Endodermal cell (in vitro differentiated cells): ENCODE measurements at regions not wholly inside any gene's neighbourhood (a gene's known extent, or its start where the extent isn't known, plus 50 kb on each side); places are given as distances from the start of the nearest gene placed in this dataset.

Source experiments
- DNase-seq: peaks from one replicate; pipeline ENCODE4 v3.0.0-alpha.2; 2017
- H3K27ac ChIP-seq: 2 replicates; pipeline ENCODE4 v1.5.1; 2013; ENCODE audit warnings: mild to moderate bottlenecking, low read depth, low read length, moderate library complexity
- H3K27me3 ChIP-seq: 2 replicates; pipeline ENCODE4 v1.6.1; 2013; ENCODE audit warnings: mild to moderate bottlenecking, low read length, moderate library complexity; ENCODE audit not compliant: insufficient read depth, control insufficient read depth, poor library complexity, severe bottlenecking
- H3K36me3 ChIP-seq: 2 replicates; pipeline ENCODE4 v1.7.0; 2013; ENCODE audit warnings: mild to moderate bottlenecking, low read length, moderate library complexity; ENCODE audit not compliant: control insufficient read depth, insufficient read depth
- H3K4me1 ChIP-seq: one replicate; pipeline ENCODE4 v1.7.0; 2013; ENCODE audit warnings: low read length; ENCODE audit not compliant: control insufficient read depth, insufficient read depth
- H3K4me3 ChIP-seq: 2 replicates; pipeline ENCODE4 v1.5.1; 2013; ENCODE audit warnings: mild to moderate bottlenecking, low read length, moderate library complexity
- H3K9ac ChIP-seq: 2 replicates; pipeline ENCODE4 v1.6.1; 2013; ENCODE audit warnings: mild to moderate bottlenecking, low read length, moderate library complexity; ENCODE audit not compliant: poor library complexity, severe bottlenecking; ENCODE audit errors: extremely low read depth
- H3K9me3 ChIP-seq: 2 replicates; pipeline ENCODE4 v1.6.1; 2013; ENCODE audit warnings: mild to moderate bottlenecking, low read length, moderate library complexity; ENCODE audit not compliant: control insufficient read depth
- H3K27ac Mint-ChIP-seq: 2 replicates; pipeline ENCODE4 v1.8.0; 2020; ENCODE audit warnings: mixed read lengths
- H3K27me3 Mint-ChIP-seq: 2 replicates; pipeline ENCODE4 v1.8.0; 2021; ENCODE audit warnings: mild to moderate bottlenecking, mixed read lengths; ENCODE audit not compliant: insufficient read depth
- H3K36me3 Mint-ChIP-seq: 2 replicates; pipeline ENCODE4 v1.8.0; 2020; ENCODE audit warnings: low read depth, mixed read lengths
- H3K4me1 Mint-ChIP-seq: 2 replicates; pipeline ENCODE4 v1.8.0; 2020; ENCODE audit warnings: mixed read lengths
- H3K4me3 Mint-ChIP-seq: 2 replicates; pipeline ENCODE4 v1.8.0; 2020; ENCODE audit warnings: mild to moderate bottlenecking, moderate library complexity, mixed read lengths
- H3K9me3 Mint-ChIP-seq: 2 replicates; pipeline ENCODE4 v1.8.0; 2020; ENCODE audit warnings: mild to moderate bottlenecking, mixed read lengths
- CTCF ChIP-seq: fragments of 200-600 bp; sonication (generic); conservative IDR thresholded peaks from 2 replicates; pipeline ENCODE4 v1.5.0; 2021; ENCODE audit warnings: antibody characterized with exemption, mild to moderate bottlenecking
- WGBS, 2 experiments: methylation state at CpG; one replicate each; pipeline versions ENCODE4 v1.1.5 to v1.1.7; 2013; ENCODE audit warnings: missing lambda C conversion rate in 2 of 2, mixed read lengths in 1 of 2; ENCODE audit not compliant: insufficient coverage in 1 of 2, insufficient read length in 1 of 2; 5-methylcytosine and 5-hydroxymethylcytosine counted together

GRCh38 chr12:83318386-83319098, 631.8 kb downstream of the TMTC2 start:
- Mint-ChIP-seq H3K4me3 (no peak overlapping the region), H3K4me1 (peaks cover 7% of the 10 kb centered on the region), H3K9me3 (peaks cover 2% of the 10 kb centered on the region), H3K27me3 (no peaks in the 10 kb centered on the region), H3K27ac (no peak overlapping the region), H3K36me3 (no peaks in the 10 kb centered on the region)
- no CpG with 5 or more reads among the region's 1 CpG for WGBS, 2 experiments
- Histone ChIP-seq H3K9ac (no peak overlapping the region), H3K27me3 (no peaks in the 10 kb centered on the region), H3K4me3 (no peak overlapping the region), H3K9me3 (no peaks in the 10 kb centered on the region), H3K27ac (no peak overlapping the region), H3K36me3 (no peaks in the 10 kb centered on the region), H3K4me1 (no peaks in the 10 kb centered on the region)
- no peak for DNase-seq
- TF ChIP-seq CTCF = no peak

GRCh38 chr12:83317595-83317994, 630.9 kb downstream of the TMTC2 start:
- no peak overlapping the region for H3K4me3 ChIP-seq
- no peak for TF ChIP-seq CTCF
- peaks cover 2% of the 10 kb centered on the region for H3K9me3 Mint-ChIP-seq
- H3K4me3 Mint-ChIP-seq = no peak overlapping the region
- H3K36me3 Mint-ChIP-seq = no peaks in the 10 kb centered on the region
- H3K27ac ChIP-seq = no peak overlapping the region
- H3K9ac ChIP-seq = no peak overlapping the region
- no peaks in the 10 kb centered on the region for H3K27me3 ChIP-seq
- H3K36me3 ChIP-seq = no peaks in the 10 kb centered on the region
- H3K27me3 Mint-ChIP-seq = no peaks in the 10 kb centered on the region
- DNase-seq = no peak
- WGBS, 2 experiments = 83 to 93% methylated on average over 3 of the region's 3 CpGs
- peaks cover 7% of the 10 kb centered on the region for H3K4me1 Mint-ChIP-seq
- H3K9me3 ChIP-seq = no peaks in the 10 kb centered on the region
- H3K4me1 ChIP-seq = no peaks in the 10 kb centered on the region
- no peak overlapping the region for H3K27ac Mint-ChIP-seq

- TF ChIP-seq CTCF = no peak
- H3K36me3 ChIP-seq = no peaks in the 10 kb centered on the region
- Mint-ChIP-seq H3K27me3 (no peaks in the 10 kb centered on the region), H3K36me3 (no peaks in the 10 kb centered on the region), H3K27ac (no peak overlapping the region), H3K4me3 (no peak overlapping the region), H3K9me3 (no peaks in the 10 kb centered on the region), H3K4me1 (peaks cover 2% of the 10 kb centered on the region)
- H3K27ac ChIP-seq = no peak overlapping the region
- H3K9me3 ChIP-seq = no peaks in the 10 kb centered on the region
- DNase-seq = no peak
- no peak overlapping the region for H3K9ac ChIP-seq
- no peak overlapping the region for H3K4me3 ChIP-seq
- H3K27me3 ChIP-seq = no peaks in the 10 kb centered on the region
- no peaks in the 10 kb centered on the region for H3K4me1 ChIP-seq
Measured at GRCh38 chr12:83313827-83314226, 627.1 kb downstream of the TMTC2 start.
